ENCODE measurements at regions not wholly inside any gene's neighbourhood (a gene's known extent, or its start where the extent isn't known, plus 50 kb on each side); places are given as distances from the start of the nearest gene placed in this dataset.
"Not testable (repeated sequence)": the region's sequence is repeated elsewhere in the genome, so short reads cannot be mapped to it uniquely, and the experiment has no call there.

DNA sequence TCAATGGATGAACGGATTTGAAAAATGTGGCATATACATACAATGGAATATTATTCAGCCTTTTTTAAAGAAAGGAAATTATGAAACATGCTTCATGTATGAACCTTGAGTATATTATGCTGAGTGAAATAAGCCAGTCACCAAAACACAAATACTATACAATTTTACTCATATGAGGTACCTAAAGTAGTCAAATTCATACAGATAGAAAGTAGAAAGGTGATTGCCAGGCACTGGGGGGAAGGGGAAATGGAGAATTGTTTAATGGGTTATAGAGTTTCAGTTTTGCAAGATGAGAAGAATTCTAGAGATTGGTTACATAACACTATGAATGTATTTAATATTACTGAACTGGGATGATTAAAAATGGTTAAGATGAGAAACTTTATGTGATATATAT lies 171.4 kb downstream of the TMTC3 start:
- DNase-seq: no peak

DNA sequence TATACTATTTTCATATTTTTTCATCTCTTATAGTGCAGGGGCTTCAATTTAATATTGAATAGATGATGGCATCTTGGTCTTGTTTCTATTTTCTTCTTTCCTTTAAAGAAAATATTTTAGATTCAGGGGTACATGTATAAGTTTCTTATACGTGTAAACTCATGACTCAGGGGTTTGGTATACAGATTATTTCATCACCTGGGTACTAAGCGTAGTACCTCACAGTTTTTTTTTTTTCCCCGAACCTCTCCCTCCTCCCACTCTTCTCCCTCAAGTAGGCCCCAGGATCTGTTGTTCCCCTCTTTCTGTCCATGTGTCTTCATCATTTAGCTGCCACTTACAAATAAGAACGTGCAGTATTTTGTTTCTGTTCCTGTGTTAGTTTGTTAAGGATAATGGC lies 172.6 kb downstream of the TMTC3 start:
- DNase-seq: no peak

DNA sequence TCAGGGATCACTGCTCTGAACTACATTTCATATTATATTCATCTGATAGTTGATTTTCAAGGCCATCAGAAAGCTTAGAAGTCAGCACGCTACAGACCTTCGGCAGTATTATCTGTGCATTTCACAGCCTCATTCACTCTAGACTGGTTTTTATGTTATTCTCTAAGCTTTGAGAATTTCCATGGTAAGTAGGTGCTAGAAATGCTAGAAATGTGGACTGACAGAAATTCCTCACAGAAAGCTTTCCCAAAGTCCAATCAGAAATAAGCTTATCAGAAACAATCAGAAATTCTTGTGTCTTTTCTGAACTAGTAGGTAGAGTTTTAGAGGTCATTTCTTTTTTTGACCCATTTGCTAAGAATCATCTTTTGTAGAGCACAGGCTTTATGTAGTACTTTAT lies 176.6 kb downstream of the TMTC3 start:
- no peak for DNase-seq

DNA sequence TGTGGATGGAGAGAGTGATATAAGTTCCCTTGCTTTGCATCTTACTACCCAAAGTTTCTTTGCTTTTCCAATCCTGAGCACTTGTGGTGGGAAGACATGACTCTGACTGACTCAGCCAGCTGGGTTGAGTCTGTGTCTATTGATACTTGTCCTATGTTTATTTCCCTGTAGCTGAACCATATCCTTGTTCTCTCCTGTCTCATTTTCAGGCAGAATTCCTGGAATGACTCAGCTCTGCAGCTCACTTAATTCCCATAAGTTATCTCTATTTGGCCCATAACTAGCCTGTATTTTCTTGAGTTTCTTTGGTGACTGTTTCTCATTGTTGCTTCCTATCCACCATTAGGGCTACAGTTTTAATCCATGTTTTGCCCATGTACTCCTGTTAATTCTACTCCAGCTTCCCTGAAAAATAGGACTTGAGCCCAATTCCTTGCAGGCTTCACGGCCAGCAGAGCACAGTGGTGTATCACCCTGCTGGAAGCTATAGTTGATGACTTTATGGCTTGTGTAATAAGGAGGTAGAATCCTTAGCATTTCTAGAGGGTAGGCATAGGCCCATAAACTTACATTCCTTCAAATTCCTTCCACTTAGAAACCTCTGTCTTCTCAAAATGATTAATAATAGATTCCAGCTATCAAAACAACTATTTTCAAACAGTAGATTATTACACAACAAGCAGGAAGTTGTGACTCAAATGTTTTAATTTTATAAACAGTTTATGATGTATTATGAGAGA lies 183.1 kb downstream of the TMTC3 start:
- DNase-seq: no peak

DNA sequence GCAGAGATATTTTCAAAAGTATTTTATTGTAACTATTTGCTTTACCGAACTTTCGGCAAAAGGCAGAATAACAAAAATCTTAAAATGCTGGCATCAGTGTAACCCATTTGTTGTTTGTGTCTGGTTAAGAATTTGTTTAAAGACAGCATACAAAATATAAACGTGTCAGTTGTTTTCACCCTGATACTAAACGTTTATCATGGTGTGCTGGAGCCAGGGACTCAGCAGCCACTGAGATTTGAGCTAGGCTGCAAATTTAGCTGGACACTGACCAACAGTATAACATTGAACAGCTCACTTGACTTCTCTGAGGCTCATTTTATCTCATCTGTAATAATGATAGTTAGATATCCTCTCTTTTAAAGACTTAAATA lies 183.7 kb downstream of the TMTC3 start:
- DNase-seq: no peak

DNA sequence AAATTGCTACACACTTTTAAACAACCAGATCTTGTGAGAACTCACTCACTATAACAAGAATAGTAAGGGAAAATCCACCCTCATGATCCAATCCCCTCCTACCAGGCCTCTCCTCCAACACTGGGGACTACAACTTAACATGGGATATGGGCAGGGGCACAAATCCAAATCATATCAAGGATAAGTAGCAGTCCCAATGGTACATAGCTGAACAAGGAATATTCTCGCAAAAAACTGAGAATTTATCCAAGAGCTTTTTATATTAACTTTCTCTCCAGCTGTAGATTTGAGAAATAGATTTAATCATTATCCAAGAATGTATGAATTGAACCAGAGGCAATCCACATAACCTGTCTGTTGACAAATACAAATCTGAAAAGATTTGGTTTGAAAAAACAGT lies 185.2 kb downstream of the TMTC3 start:
- no peak for DNase-seq

DNA sequence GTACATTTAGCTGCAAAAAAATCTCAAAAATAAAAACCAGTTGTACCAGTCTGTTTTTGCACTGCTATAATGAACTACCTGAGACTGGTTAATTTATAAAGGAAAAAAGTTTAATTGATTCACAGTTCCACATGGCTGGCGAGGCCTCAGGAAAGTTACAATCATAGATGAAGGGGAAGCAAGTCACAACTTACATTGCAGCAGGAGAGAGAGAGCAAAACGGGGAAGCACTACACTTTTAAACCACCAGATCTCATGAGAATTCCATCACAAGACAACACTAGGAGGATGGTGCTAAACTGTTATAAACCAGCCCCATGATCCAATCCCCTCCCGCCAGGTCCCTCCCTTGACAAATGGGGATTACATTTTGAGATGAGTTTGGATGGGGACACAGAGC lies 186.0 kb downstream of the TMTC3 start:
- no peak for DNase-seq

DNA sequence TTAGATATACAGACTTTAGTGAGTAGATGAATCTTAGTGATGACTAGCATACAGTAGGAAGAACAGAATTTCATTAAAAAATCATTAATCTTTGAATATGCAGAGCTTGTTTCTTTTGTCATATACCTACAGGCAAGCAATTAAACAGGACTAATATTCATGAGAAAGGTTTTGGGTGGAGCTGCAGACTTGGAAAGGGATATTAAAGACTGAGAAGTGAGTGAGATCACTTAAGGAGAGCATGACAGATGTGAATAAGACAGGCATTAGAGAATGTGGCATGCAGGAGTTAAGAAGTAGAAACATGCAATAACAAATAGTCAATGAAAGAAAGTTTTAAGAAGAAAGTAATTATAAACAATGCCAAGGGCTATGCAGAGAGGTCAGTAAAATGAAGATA lies 187.7 kb downstream of the TMTC3 start:
- DNase-seq: no peak

DNA sequence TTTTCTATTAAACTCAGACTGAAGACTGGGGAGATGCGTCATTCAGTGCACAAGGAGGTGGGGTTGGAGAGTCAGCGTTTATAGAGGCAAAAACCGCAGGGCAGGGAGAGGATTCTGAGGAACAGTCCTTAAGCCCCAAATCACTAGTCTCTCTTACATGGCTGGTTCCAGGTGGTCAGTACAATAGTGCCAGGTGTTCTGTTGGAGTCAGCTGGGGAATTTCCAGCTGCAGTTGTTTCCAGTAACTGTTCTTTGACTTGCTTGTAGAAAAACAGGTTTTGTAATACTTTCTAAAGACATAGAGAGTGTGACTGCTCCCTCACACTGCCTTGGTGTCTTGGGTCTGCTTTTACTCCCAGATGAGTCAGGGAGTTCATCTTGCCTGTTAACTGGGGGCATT lies 192.2 kb downstream of the TMTC3 start:
- DNase-seq: no peak

DNA sequence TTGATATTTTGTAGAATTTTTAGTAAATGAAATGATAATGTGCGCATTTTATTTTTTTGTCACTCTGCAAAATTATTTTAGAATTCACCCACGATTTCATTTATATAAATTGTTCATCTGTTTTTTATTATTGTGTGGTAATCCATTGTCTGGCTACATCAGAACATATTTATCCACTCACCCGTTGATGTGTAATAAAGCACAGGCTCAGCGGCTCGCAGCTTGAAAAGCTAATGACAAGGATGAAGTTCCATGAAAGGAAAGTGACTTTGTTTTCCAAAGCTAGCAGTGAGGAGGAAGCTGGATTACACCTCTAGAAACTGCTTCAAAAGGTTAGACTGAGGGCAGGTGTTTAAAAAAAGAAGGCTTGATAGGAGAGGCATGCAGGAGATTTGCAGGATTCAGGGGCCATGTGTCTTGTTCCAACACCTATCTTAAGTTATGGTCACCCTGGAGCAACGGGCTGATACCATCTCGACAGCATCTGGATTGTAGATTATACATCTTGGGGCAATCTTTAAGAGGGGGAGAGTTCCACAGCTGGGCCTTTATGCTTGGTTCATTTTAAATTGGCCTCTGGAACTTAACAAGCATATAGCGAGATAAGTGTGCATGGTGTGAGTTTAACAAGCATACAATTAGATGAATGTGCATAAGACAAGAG lies 194.1 kb downstream of the TMTC3 start:
- no peak for DNase-seq

DNA sequence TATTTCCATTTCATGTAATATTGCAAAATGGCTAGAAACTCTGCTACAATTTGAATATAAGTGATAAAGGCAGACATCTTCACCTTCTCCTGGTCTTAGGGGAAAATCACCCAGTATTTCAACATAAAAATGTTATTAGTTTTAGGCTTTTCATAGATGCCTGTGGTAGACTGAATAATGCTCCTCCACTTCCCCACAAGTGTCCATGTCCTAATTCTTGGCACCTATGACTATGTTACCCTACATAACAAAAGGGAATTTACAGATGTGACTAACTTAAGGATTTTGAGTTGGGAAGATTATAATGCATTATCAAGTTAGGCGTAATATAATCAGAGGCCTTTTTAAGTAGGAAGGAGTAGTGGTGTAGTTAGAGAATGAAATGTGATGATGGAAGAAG lies 196.4 kb downstream of the TMTC3 start:
- no peak for DNase-seq

DNA sequence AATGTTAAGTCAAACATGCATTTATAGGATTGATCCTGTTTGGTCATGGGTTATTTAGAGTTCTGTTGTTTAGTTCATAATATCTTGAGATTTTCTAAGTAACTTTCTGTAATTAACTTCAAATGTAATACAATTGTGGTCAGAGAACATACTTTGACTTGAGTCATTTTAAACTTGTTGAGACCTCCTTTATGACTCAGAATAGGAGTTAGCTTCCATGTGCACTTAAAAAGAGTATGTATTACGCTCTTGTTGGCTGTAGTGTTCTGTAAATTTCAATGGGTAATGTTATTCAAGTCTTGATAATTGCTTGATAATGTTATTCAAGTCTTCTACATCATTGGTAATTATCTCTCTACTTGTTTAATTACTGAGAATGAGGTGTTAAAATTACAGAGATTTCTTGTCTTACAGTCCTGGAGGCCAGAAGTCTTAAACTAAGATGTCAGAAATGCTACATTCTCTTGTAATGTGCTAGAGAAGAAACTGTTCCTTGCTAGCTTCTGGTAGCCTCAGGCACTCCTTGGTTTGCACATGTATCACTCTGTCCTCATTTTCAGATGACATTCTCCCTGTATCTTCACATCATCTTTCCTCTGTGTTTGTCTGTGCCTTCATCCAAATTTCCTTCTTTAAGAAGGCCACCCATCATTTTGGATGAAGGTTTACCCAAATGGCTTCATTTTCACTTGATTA lies 197.3 kb downstream of the TMTC3 start:
- DNase-seq: no peak

DNA sequence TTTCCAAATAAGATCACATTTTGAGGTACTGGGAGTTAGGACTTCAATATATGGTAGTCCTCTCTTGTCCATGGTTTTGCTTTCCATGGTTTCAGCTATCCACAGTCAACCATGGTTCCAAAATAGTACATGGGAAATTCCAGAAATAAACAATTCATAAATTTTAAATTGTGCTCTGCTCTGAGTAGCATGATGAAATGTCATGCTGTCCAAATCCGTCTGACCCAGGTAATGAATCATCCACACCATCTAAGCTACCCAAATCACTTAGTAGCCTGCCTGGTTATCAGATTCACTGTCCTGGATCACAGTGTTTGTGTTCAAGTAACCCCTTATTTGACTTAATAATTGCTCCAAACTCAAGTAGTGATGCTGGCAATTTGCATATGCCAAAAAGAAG lies 197.9 kb downstream of the TMTC3 start:
- no peak for DNase-seq

DNA sequence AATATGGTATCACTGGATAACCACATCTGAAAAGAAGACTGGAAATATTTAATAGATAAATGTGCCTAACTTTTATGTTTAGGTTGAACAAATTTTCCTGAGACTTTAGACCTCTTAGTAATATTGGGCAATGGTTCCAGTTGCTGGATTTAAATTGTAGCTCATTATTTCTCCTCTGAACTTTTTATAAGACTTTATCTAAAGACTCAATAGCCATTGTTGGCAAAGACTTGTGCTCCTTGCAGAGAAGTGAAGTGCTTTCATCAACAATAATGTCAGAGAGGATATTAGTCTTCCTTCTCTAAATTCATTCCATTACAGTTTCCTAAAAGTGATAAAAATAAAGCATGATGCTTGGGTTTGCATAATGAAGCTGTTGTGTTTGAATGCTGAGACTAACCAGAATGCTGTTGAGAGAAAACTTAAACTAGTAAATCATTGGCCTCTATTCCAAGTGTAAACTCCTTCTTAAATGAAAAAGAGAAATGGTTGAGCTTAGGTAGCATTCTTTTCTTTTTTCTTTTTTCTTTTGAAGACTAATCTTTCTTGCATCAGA lies 200.2 kb downstream of the TMTC3 start:
- DNase-seq: no peak

DNA sequence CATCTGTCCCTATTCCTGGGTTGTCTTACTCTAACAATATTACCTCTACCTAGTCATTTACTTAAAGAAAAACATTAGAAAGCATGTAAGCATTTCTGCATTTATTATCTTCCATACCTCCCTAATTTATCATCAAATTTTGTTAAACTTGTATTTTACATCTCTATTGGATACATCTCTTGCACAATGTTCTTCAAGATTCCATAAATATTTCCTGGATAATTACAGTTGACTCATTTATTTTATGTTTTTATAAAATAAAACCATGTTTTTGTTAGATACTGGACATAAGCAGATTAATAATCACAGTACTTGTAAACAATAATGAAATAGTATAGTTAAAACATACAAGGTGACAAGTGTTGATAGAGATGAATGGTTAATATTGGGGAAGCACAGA lies 209.0 kb downstream of the TMTC3 start:
- no peak for DNase-seq

DNA sequence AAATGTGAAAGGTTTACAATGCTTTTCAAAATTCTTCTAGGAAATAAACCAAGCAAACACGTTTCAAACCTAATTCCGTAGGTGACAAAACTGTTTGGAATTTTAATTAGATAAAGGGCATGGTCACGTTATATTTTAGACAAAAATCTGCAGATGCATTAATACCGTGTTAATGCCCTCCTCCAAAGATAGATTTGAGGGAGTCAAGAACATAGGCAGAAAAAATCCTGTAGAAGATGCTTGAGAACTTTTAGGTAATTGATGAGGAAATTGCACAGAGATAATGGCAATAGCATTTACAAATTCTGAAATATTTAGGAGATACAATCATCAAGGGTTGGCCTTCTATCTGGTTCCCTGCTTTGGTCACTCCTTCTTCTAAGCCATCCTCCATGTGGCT lies 212.6 kb downstream of the TMTC3 start:
- no peak for DNase-seq

DNA sequence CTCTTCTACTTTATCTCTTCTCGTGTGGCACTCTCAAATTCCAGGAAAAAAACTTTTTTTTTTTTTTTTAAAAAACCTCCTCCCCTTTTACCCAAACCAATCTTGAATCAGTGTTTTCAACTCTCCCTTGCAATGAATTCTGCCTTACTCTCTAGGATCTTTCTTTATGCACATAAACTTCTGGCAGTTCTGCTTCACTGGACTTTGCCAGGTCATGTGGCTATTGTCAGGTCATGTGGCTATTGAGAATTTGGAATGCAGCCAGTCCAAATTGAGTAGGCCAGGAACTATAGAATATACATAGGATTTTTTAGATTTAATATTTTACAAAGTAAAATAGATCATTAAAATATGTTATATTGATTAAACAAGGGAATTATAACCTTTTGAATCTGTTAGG lies 218.2 kb downstream of the TMTC3 start:
- no peak for DNase-seq

DNA sequence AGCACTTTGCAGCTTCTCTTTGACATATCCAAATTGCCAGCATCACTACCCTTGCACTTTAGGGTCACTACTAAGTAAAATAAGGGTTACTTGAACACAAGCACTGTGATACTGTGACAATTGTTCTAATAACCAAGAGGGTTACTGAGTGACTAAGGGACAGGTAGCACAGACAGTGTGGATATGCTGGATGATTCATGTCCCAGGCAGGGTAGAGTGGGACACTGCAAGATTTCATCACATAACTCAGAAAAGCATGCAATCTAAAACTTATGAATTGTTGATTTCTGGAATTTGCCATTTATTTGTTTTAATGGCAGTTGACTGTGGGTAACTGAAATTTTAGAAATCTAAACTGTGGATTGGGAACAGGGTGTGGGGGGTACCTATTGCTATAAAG lies 218.8 kb downstream of the KITLG start:
- DNase-seq: no peak

DNA sequence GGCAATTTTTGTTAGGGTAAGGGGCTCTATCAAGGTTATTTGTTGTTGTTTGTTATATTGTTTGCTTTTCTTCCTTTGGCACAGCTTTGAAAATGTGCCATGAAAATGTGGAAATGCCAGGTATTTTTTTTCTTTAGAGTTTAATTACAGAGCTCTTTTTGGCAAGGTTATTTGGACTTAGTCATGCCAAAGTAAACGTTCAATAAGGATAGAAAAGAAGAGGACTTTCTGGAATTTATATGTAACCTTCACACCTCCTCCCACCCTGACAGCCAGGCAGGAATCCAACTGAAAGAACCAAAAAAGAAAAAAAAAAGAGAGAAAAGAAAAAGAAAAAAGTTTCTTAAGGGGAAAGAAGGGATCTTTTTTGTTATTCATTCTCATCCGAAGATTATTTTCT lies 217.8 kb downstream of the KITLG start:
- no peak for DNase-seq

DNA sequence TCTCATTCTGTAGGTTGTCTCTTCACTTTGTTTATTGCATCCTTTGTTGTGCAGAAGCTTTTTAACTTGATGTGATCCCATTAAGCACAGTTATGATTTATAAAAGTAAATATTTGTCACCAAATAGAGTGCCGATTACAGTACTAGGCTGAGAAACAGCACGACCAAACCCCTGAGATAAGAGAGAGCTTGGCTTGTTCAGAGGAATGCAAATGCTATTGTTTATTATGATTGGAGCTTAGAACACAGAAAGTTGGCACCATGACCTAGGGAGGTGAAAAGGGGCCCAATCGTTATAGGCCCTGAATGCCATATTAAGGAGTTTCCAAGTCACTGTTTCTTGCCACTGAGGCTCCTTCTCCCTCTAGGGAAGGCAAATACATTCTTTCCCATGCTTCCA lies 214.9 kb downstream of the KITLG start:
- no peak for DNase-seq

DNA sequence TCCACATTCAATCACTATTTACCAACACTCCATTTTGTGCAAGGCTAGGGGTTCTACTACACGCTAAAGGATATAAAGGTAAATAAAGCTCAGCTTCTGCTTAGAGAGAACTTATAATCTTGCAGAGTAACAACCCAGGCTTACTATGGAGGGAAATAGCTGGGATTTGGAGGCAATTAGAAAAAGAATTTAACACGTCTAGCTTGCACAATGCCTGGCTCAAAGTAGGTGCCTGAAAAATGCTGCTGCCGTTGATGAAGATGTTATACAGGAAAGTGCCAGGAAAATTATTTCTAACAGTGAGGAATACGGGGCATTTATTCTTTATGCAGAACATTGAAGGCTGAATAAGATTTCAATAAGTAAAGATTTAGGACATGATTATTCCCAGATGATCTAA lies 214.2 kb downstream of the KITLG start:
- no peak for DNase-seq

DNA sequence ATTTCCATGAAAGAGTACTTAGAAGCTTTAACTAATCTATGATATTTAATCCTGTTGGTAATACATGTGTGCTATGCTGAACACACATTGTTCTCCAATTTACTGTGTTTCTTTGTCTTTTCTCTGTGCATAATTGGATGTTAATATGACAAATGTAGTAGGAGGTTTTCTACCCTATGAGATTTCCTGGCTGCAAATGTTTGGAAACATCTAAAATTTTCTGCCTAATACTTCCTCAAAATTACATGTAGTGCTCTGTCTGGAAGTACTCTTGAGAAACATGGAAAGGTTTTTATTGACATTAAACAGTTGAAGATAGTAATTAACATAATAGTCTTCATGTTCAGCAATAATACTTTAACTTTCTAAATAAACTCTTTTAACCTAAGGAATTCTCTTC lies 213.0 kb downstream of the KITLG start:
- peak; percentile 15 for DNase-seq

DNA sequence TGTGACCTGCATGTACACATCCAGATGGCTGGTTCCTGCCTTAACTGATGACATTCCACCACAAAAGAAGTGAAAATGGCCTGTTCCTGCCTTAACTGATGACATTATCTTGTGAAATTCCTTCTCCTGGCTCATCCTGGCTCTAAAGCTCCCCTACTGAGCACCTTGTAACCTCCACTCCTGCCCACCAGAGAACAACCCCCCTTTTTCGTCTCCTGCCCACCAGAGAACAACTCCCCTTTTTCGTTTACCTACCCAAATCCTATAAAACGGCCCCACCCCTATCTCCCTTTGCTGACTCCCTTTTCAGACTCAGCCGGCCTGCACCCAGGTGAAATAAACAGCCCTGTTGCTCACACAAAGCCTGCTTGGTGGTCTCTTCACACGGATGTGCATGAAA lies 212.2 kb downstream of the KITLG start:
- DNase-seq: not testable (repeated sequence)

Measured in suppressor macrophage treated with lipopolysaccharide for 4 hours (primary cell).